K562 (cell line): ENCODE measurements at regions not wholly inside any gene's neighbourhood (a gene's known extent, or its start where the extent isn't known, plus 50 kb on each side); places are given as distances from the start of the nearest gene placed in this dataset.
A peak's percentile ranks its signal among the peaks of the same experiment; 100 is the strongest.

Source experiments
- ARID3A ChIP-seq: IDR thresholded peaks from 2 replicates; pipeline ENCODE4 v1.6.1; 2012; ENCODE audit warnings: low read depth, low read length, improper control_type of control experiment, borderline replicate concordance
- ATF1 ChIP-seq, 2 experiments: fragments of 450-650 bp in 1 of 2; IDR thresholded peaks; 2 replicates each; pipeline ENCODE4 v1.6.1; 2016; ENCODE audit warnings: missing compliant biosample characterization in 1 of 2, missing genetic modification characterization in 1 of 2
- DLX4 ChIP-seq: fragments of 250-450 bp; sonication (Bioruptor Pico); IDR thresholded peaks from 2 replicates; pipeline ENCODE4 v1.6.1; 2021; ENCODE audit warnings: mild to moderate bottlenecking
- HLTF ChIP-seq: fragments of 450-650 bp; IDR thresholded peaks from 2 replicates; pipeline ENCODE4 v1.6.1; 2016
- IRF1 ChIP-seq: sonication (generic); formaldehyde crosslinking; IDR thresholded peaks from 2 replicates; pipeline ENCODE4 v1.8.0; 2022; ENCODE audit warnings: missing genetic modification reagents, mild to moderate bottlenecking, borderline replicate concordance
- MBD2 ChIP-seq: sonication (generic); IDR thresholded peaks from 2 replicates; pipeline ENCODE4 v1.6.1; 2016; ENCODE audit warnings: low read depth, borderline replicate concordance
- NFIC ChIP-seq: fragments of 450-650 bp; IDR thresholded peaks from 2 replicates; pipeline ENCODE4 v1.6.1; 2017; ENCODE audit warnings: mild to moderate bottlenecking, inconsistent platforms
- RB1 ChIP-seq: fragments of 450-650 bp; IDR thresholded peaks from 2 replicates; pipeline ENCODE4 v1.6.1; 2017; ENCODE audit warnings: low read depth, mild to moderate bottlenecking
- RHOXF2B ChIP-seq: fragments of 250-450 bp; sonication (Bioruptor Pico); conservative IDR thresholded peaks from 2 replicates; pipeline ENCODE4 v1.5.1; 2021
- TCF3 ChIP-seq: sonication (generic); formaldehyde crosslinking; IDR thresholded peaks from 2 replicates; pipeline ENCODE4 v1.4.0; 2020; ENCODE audit warnings: mild to moderate bottlenecking, missing genetic modification reagents
- ZBTB11 ChIP-seq, 3 experiments: fragments of 200-800 bp in 1 of 3; fragments of 250-450 bp in 1 of 3; fragments of 450-650 bp in 1 of 3; sonication (Bioruptor Pico) in 1 of 3; sonication (Bioruptor generic) in 1 of 3; formaldehyde crosslinking in 1 of 3; IDR thresholded peaks; 2 replicates each; pipeline versions ENCODE4 v1.6.1 to v1.8.0; 2016 to 2022; ENCODE audit warnings: mild to moderate bottlenecking in 2 of 3, missing genetic modification characterization in 2 of 3, missing compliant biosample characterization in 1 of 3, moderate library complexity in 1 of 3
- ZC3H4 ChIP-seq: sonication (generic); formaldehyde crosslinking; IDR thresholded peaks from 2 replicates; pipeline ENCODE4 v1.9.0; 2021; ENCODE audit warnings: missing genetic modification reagents, borderline replicate concordance
- ZNF609 ChIP-seq: sonication (generic); formaldehyde crosslinking; IDR thresholded peaks from 2 replicates; pipeline ENCODE4 v1.8.1; 2023; ENCODE audit warnings: missing genetic modification reagents, mild to moderate bottlenecking, borderline replicate concordance

- TF ChIP-seq ZBTB11 (CRISPR knock-in tag; IDR thresholded peaks at IDR 0.05): 0 out of 6 replicates have a peak, but pooled peaks of 1 of the 3 experiments have one; percentile 18
- no peak for TF ChIP-seq IRF1 (CRISPR knock-in tag)
- TF ChIP-seq MBD2: no peak
- no peak for TF ChIP-seq ARID3A
- TF ChIP-seq ZNF609: no peak
- TF ChIP-seq HLTF: no peak
- no peak for TF ChIP-seq RB1
- no peak for TF ChIP-seq ATF1 (CRISPR knock-in tag; IDR thresholded peaks at IDR 0.05)
- peak; percentile 34; the same call in 1 of the 2 replicates for TF ChIP-seq ATF1 (tag; IDR thresholded peaks at IDR 0.05)
- no peak for TF ChIP-seq RHOXF2B (CRISPR knock-in tag)
- TF ChIP-seq ZC3H4 (CRISPR knock-in tag): no peak
- TF ChIP-seq TCF3 (CRISPR knock-in tag): no peak
- peak; percentile 81 for TF ChIP-seq NFIC
- TF ChIP-seq DLX4 (CRISPR knock-in tag): no peak
Observed at GRCh38 chr15:58357529-58358476, 74.0 kb upstream of the LIPC start (continued).
